ENCODE measurements at regions not wholly inside any gene's neighbourhood (a gene's known extent, or its start where the extent isn't known, plus 50 kb on each side); places are given as distances from the start of the nearest gene placed in this dataset.

- no peak for DNase-seq (ENCODE audit: low read depth)
Observed at GRCh38 chr5:73291873-73292272, 118.9 kb downstream of the TMEM174 start.

GRCh38 chr5:73290242-73290641 is 117.2 kb downstream of the TMEM174 start:
- DNase-seq (ENCODE audit: low read depth), result no peak

GRCh38 chr5:73288803-73289720 is 116.1 kb downstream of the TMEM174 start:
- no peak for DNase-seq (ENCODE audit: low read depth)

GRCh38 chr5:73286896-73287295 is 113.9 kb downstream of the TMEM174 start:
- no peak for DNase-seq (ENCODE audit: low read depth)

GRCh38 chr5:73284985-73285384 is 112.0 kb downstream of the TMEM174 start:
- DNase-seq (ENCODE audit: low read depth), result no peak

GRCh38 chr5:73284220-73284795 is 111.3 kb downstream of the TMEM174 start:
- DNase-seq (ENCODE audit: low read depth), result no peak

GRCh38 chr5:73282923-73283322 is 109.9 kb downstream of the TMEM174 start:
- DNase-seq (ENCODE audit: low read depth), result no peak

GRCh38 chr5:73282383-73282782 is 109.4 kb downstream of the TMEM174 start:
- DNase-seq (ENCODE audit: low read depth), result no peak

- no peak for DNase-seq (ENCODE audit: low read depth)
Observed at GRCh38 chr5:73280821-73281746, 108.1 kb downstream of the TMEM174 start.

GRCh38 chr5:73280386-73280785 is 107.4 kb downstream of the TMEM174 start:
- no peak for DNase-seq (ENCODE audit: low read depth)

GRCh38 chr5:73279805-73280204 is 106.8 kb downstream of the TMEM174 start:
- DNase-seq (ENCODE audit: low read depth), result no peak

GRCh38 chr5:73278693-73279092 is 105.7 kb downstream of the TMEM174 start:
- DNase-seq (ENCODE audit: low read depth), result no peak

GRCh38 chr5:73274881-73275663 is 102.1 kb downstream of the TMEM174 start:
- no peak for DNase-seq (ENCODE audit: low read depth)

- no peak for DNase-seq (ENCODE audit: low read depth)
Observed at GRCh38 chr5:73274121-73274520, 101.1 kb downstream of the TMEM174 start.

- no peak for DNase-seq (ENCODE audit: low read depth)
Observed at GRCh38 chr5:73273379-73274050, 100.5 kb downstream of the TMEM174 start.

GRCh38 chr5:73272351-73272750 is 99.4 kb downstream of the TMEM174 start:
- no peak for DNase-seq (ENCODE audit: low read depth)

- no peak for DNase-seq (ENCODE audit: low read depth)
Observed at GRCh38 chr5:73268826-73269225, 95.8 kb downstream of the TMEM174 start.

GRCh38 chr5:73267766-73268435 is 94.9 kb downstream of the TMEM174 start:
- no peak for DNase-seq (ENCODE audit: low read depth)

GRCh38 chr5:73266925-73267765 is 94.2 kb downstream of the TMEM174 start:
- no peak for DNase-seq (ENCODE audit: low read depth)
